Mesendoderm (in vitro differentiated cells): ENCODE measurements at regions not wholly inside any gene's neighbourhood (a gene's known extent, or its start where the extent isn't known, plus 50 kb on each side); places are given as distances from the start of the nearest gene placed in this dataset.

Experiments
- DNase-seq: peaks from one replicate; pipeline ENCODE4 v3.0.0; 2013
- H2AK5ac ChIP-seq: 2 replicates; pipeline ENCODE4 v1.6.1; 2013; ENCODE audit warnings: low read length, inconsistent platforms
- H2BK120ac ChIP-seq: 2 replicates; pipeline ENCODE4 v1.6.1; 2013; ENCODE audit warnings: low read depth, mild to moderate bottlenecking, low read length, moderate library complexity, mixed read lengths
- H2BK15ac ChIP-seq: replicated peaks from 2 replicates; pipeline ENCODE4 v1.6.1; 2013; ENCODE audit warnings: low read depth, mild to moderate bottlenecking, moderate library complexity
- H2BK5ac ChIP-seq: 2 replicates; pipeline ENCODE4 v1.6.1; 2013; ENCODE audit warnings: low read length, inconsistent platforms
- H3K18ac ChIP-seq: 2 replicates; pipeline ENCODE4 v1.6.1; 2013; ENCODE audit warnings: mild to moderate bottlenecking, low read length, mixed read lengths
- H3K23ac ChIP-seq: one replicate; pipeline ENCODE4 v1.6.1; 2013; ENCODE audit warnings: low read length
- H3K27ac ChIP-seq: 2 replicates; pipeline ENCODE4 v1.5.1; 2013; ENCODE audit warnings: low read depth, mild to moderate bottlenecking, inconsistent platforms, low read length, moderate library complexity
- H3K27me3 ChIP-seq: 2 replicates; pipeline ENCODE4 v1.6.1; 2013; ENCODE audit warnings: low read length, control low read depth, mild to moderate bottlenecking, inconsistent platforms; ENCODE audit not compliant: insufficient read depth, poor library complexity
- H3K36me3 ChIP-seq: 2 replicates; pipeline ENCODE4 v1.6.1; 2013; ENCODE audit warnings: low read length, inconsistent platforms; ENCODE audit not compliant: control insufficient read depth, insufficient read depth
- H3K4ac ChIP-seq: one replicate; pipeline ENCODE4 v1.6.1; 2013; ENCODE audit warnings: low read depth, mild to moderate bottlenecking, low read length, moderate library complexity
- H3K4me1 ChIP-seq: 2 replicates; pipeline ENCODE4 v1.6.1; 2013; ENCODE audit warnings: low read depth, low read length, inconsistent platforms; ENCODE audit not compliant: control insufficient read depth
- H3K4me2 ChIP-seq: 2 replicates; pipeline ENCODE4 v1.6.1; 2013; ENCODE audit warnings: low read length
- H3K4me3 ChIP-seq: 2 replicates; pipeline ENCODE4 v1.5.1; 2013; ENCODE audit warnings: mild to moderate bottlenecking, low read length
- H3K56ac ChIP-seq: one replicate; pipeline ENCODE4 v1.6.1; 2013; ENCODE audit warnings: low read length
- H3K79me1 ChIP-seq: 2 replicates; pipeline ENCODE4 v1.6.1; 2013; ENCODE audit warnings: low read length, inconsistent platforms
- H3K79me2 ChIP-seq: 2 replicates; pipeline ENCODE4 v1.6.1; 2013; ENCODE audit warnings: mild to moderate bottlenecking, low read length; ENCODE audit not compliant: control insufficient read depth, insufficient read depth
- H3K9ac ChIP-seq: 2 replicates; pipeline ENCODE4 v1.6.1; 2013; ENCODE audit warnings: low read length, inconsistent platforms
- H4K5ac ChIP-seq: one replicate; pipeline ENCODE4 v1.6.1; 2013; ENCODE audit warnings: low read length
- H4K8ac ChIP-seq: one replicate; pipeline ENCODE4 v1.6.1; 2013; ENCODE audit warnings: low read depth, mild to moderate bottlenecking, control low read depth, low read length, moderate library complexity
- WGBS: extraction: QIAGEN DNeasy Blood & Tissue Kit; methylation state at CpG from one replicate; pipeline ENCODE4 v1.1.7; 2013; ENCODE audit warnings: low lambda C conversion rate, missing lambda C conversion rate; ENCODE audit not compliant: insufficient coverage; ENCODE audit errors: extremely low coverage; 5-methylcytosine and 5-hydroxymethylcytosine counted together

- no peak overlapping the region for H2BK5ac ChIP-seq
- H3K27me3 ChIP-seq = no peaks in the 10 kb centered on the region
- H4K8ac ChIP-seq = no peak overlapping the region
- H3K79me1 ChIP-seq = no peaks in the 10 kb centered on the region
- no peak overlapping the region for H3K27ac ChIP-seq
- no peak overlapping the region for H3K4me2 ChIP-seq
- no peak overlapping the region for H3K56ac ChIP-seq
- H4K5ac ChIP-seq = no peak overlapping the region
- no CpG with 5 or more reads among the region's 7 CpGs for WGBS
- no peaks in the 10 kb centered on the region for H3K4me1 ChIP-seq
- peak overlapping the region; percentile 0 for H3K4ac ChIP-seq
- H2BK15ac ChIP-seq = no peak overlapping the region
- peak; percentile 4 for DNase-seq
- no peaks in the 10 kb centered on the region for H3K79me2 ChIP-seq
- H2AK5ac ChIP-seq = no peak overlapping the region
- no peaks in the 10 kb centered on the region for H3K36me3 ChIP-seq
- H3K9ac ChIP-seq = no peak overlapping the region
- H2BK120ac ChIP-seq = no peak overlapping the region
- no peak overlapping the region for H3K18ac ChIP-seq
- H3K4me3 ChIP-seq = no peak overlapping the region
- H3K23ac ChIP-seq = no peak overlapping the region
These were observed 507.0 kb downstream of the TBL1XR1 start for GRCh38 chr3:176690083-176690869.

DNA sequence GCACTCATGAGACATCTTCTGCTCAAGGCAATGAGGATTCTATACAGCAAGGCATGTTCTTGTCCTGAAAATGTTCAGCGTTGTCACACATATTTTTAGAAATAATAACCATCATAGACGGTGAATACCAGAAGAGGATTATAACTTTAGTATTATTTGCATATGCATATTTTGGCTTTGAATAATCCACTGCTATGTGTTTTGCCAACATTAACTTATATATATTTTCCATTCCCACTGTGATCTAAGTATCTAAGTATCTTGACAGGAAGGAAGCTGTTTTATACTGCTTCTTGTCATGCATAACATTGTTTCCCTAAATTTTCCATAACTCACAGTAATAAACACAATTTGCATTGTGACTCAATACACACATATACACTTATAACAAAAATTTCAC lies 509.5 kb downstream of the TBL1XR1 start:
- WGBS = no CpG with 5 or more reads among the region's 2 CpGs
- H4K5ac ChIP-seq = no peak overlapping the region
- H3K27me3 ChIP-seq = no peaks in the 10 kb centered on the region
- H3K18ac ChIP-seq = no peak overlapping the region
- no peaks in the 10 kb centered on the region for H3K79me2 ChIP-seq
- no peak overlapping the region for H3K56ac ChIP-seq
- H3K4me2 ChIP-seq = no peak overlapping the region
- no peaks in the 10 kb centered on the region for H3K4me1 ChIP-seq
- DNase-seq = no peak
- no peak overlapping the region for H3K23ac ChIP-seq
- no peak overlapping the region for H3K4me3 ChIP-seq
- no peak overlapping the region for H3K9ac ChIP-seq
- no peak overlapping the region for H3K27ac ChIP-seq
- no peaks in the 10 kb centered on the region for H3K79me1 ChIP-seq
- no peak overlapping the region for H2BK5ac ChIP-seq
- no peak overlapping the region for H2BK15ac ChIP-seq
- no peak overlapping the region for H2AK5ac ChIP-seq
- H3K4ac ChIP-seq = no peak overlapping the region
- no peaks in the 10 kb centered on the region for H3K36me3 ChIP-seq
- no peak overlapping the region for H2BK120ac ChIP-seq
- H4K8ac ChIP-seq = no peak overlapping the region

DNA sequence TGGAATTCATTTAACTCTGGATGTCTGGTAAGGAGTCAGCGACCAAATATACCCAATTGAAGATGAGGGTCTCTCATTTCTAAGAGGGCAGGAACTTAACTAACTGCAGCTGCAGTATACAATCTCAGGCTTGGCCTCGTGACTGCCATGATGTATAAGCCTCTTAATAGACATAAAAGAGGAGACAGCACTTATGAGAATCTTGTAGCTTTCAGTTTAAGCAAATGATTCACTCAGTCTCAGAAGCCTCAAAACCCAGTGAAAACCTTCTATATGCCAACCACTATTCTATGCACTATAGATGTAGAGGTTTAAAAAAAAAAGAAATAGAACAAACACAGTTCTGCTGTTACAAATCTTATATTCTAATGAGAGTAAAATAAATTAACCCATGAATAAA lies 513.9 kb downstream of the TBL1XR1 start:
- no peak overlapping the region for H4K8ac ChIP-seq
- no peak overlapping the region for H3K18ac ChIP-seq
- DNase-seq = no peak
- no peak overlapping the region for H3K4me2 ChIP-seq
- H3K36me3 ChIP-seq = no peaks in the 10 kb centered on the region
- no peaks in the 10 kb centered on the region for H3K27me3 ChIP-seq
- H3K4me1 ChIP-seq = no peaks in the 10 kb centered on the region
- no peaks in the 10 kb centered on the region for H3K79me2 ChIP-seq
- no peak overlapping the region for H2AK5ac ChIP-seq
- no peak overlapping the region for H4K5ac ChIP-seq
- H2BK5ac ChIP-seq = no peak overlapping the region
- no peak overlapping the region for H3K56ac ChIP-seq
- no peaks in the 10 kb centered on the region for H3K79me1 ChIP-seq
- H3K23ac ChIP-seq = no peak overlapping the region
- no peak overlapping the region for H3K9ac ChIP-seq
- no peak overlapping the region for H3K27ac ChIP-seq
- H2BK15ac ChIP-seq = no peak overlapping the region
- H3K4me3 ChIP-seq = no peak overlapping the region
- WGBS = no CpG with 5 or more reads among the region's 2 CpGs
- no peak overlapping the region for H2BK120ac ChIP-seq
- H3K4ac ChIP-seq = no peak overlapping the region

GRCh38 chr3:176663837-176664831 lies 533.1 kb downstream of the TBL1XR1 start:
- H4K8ac ChIP-seq = no peak overlapping the region
- H3K4ac ChIP-seq = no peak overlapping the region
- no peak overlapping the region for H2BK5ac ChIP-seq
- H2AK5ac ChIP-seq = no peak overlapping the region
- H4K5ac ChIP-seq = no peak overlapping the region
- H3K27me3 ChIP-seq = no peaks in the 10 kb centered on the region
- H3K56ac ChIP-seq = peak overlapping the region; percentile 62
- no peak overlapping the region for H3K9ac ChIP-seq
- no peak overlapping the region for H3K4me2 ChIP-seq
- H3K4me3 ChIP-seq = no peak overlapping the region
- no CpG with 5 or more reads among the region's 8 CpGs for WGBS
- H3K36me3 ChIP-seq = no peaks in the 10 kb centered on the region
- no peak overlapping the region for H3K18ac ChIP-seq
- peak overlapping the region; percentile 17 for H3K27ac ChIP-seq
- peaks cover 3% of the 10 kb centered on the region for H3K4me1 ChIP-seq
- no peak overlapping the region for H2BK15ac ChIP-seq
- H2BK120ac ChIP-seq = no peak overlapping the region
- H3K79me2 ChIP-seq = no peaks in the 10 kb centered on the region
- H3K23ac ChIP-seq = no peak overlapping the region
- no peaks in the 10 kb centered on the region for H3K79me1 ChIP-seq
- DNase-seq = peak; percentile 63

DNA sequence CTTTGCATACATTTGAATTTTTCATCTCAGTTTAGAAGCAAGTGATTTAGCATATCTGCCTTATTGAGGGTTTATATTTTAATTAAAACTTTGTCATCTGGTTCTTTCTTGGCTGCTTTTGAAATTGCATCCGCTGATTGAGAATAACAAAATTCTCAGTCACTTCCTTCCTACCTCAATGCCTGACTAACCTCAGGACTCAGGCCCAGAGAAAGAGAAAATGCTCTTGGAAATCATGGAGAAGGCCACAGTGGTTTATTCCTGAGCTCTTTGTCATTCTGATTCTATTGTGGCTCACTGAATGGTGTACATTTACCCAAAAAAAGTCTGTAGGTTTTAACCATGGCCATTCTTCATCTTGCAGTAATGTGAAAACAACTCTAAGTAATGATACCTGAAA lies 533.9 kb downstream of the TBL1XR1 start:
- peak; percentile 8 for DNase-seq
- H3K79me1 ChIP-seq = no peaks in the 10 kb centered on the region
- no peak overlapping the region for H3K4ac ChIP-seq
- H3K27ac ChIP-seq = no peak overlapping the region
- no peak overlapping the region for H2BK5ac ChIP-seq
- H3K18ac ChIP-seq = no peak overlapping the region
- peak overlapping the region; percentile 57 for H2BK15ac ChIP-seq
- H3K27me3 ChIP-seq = no peaks in the 10 kb centered on the region
- H4K8ac ChIP-seq = no peak overlapping the region
- H4K5ac ChIP-seq = no peak overlapping the region
- H3K4me3 ChIP-seq = no peak overlapping the region
- H2BK120ac ChIP-seq = no peak overlapping the region
- no peak overlapping the region for H3K4me2 ChIP-seq
- no peak overlapping the region for H2AK5ac ChIP-seq
- H3K23ac ChIP-seq = no peak overlapping the region
- no peaks in the 10 kb centered on the region for H3K36me3 ChIP-seq
- WGBS = no CpG with 5 or more reads among the region's 1 CpG
- H3K79me2 ChIP-seq = no peaks in the 10 kb centered on the region
- no peak overlapping the region for H3K56ac ChIP-seq
- H3K4me1 ChIP-seq = peaks cover 3% of the 10 kb centered on the region
- H3K9ac ChIP-seq = no peak overlapping the region
